GM19239 (cell line): ENCODE measurements at regions not wholly inside any gene's neighbourhood (a gene's known extent, or its start where the extent isn't known, plus 50 kb on each side); places are given as distances from the start of the nearest gene placed in this dataset.

ENCODE experiments used
- DNase-seq: peaks from one replicate; pipeline ENCODE4 v3.0.0; 2011; ENCODE audit warnings: low spot score; ENCODE audit not compliant: insufficient read length
- FAIRE-seq: peaks from 2 replicates; lab custom pipeline; 2011; peaks lifted over from hg19 to GRCh38; lab: Jason Lieb, UNC

DNA sequence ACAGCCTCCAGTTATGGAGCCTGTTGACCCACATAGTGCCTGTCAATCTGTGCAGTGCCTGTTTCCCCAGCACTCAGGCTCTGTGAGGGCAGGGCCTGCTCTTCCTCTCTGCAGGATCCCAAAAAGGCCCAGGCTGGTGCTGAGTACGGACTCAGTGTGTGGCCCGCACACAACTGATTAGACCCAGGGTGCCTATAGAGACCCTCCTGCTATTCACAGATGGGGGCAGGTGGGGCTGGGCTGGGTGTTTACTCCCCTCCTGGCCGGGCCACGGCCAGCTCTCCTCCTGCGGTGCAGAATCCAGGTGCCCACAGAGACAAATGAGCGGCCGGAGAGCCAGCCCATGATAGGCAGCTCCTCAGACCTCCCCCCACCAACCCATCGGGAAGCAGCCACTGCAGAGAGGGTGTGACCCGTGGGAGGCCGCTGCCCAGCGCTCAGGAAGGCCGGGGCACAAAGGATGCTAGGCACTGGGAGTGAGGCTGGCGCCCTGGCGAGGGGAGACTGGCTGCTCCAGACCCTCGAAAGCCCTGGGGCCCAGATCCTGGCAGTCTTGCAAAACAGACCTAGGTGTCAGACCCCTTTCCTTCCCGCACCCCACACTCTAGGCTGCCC lies 239.0 kb downstream of the CTTN start:
- DNase-seq (no peak), FAIRE-seq (no peak)

DNA sequence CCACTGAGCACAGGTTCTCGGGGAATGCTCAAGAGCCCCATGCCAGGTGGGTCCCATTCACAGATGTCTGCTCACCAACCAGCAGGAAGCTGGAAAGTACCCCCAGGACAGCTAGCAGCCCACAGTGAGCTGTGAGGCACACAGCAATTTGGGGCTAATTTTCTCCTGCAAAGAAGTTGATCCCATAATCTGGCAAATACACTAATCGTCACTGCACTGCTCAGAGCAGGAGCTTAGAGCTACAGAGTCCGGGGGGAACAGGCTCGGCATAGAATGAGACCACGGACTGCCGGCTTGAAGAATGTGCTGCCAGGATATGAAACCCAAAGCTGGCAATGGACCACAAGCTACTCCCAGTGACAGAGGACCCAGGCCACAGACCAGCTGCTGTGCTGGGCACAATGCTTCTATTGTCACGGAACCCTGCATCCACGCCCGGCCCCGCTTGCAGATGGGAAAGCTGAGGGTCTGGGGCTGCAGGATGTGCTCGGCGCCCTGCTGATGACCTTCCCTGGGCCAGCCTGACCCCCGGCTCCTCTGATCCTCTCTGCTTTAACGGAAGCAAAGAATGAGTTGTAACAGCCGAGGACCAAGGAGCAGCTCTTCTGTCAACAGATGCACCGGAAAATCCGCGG lies 239.7 kb downstream of the CTTN start:
- FAIRE-seq (no peak), DNase-seq (no peak)

DNA sequence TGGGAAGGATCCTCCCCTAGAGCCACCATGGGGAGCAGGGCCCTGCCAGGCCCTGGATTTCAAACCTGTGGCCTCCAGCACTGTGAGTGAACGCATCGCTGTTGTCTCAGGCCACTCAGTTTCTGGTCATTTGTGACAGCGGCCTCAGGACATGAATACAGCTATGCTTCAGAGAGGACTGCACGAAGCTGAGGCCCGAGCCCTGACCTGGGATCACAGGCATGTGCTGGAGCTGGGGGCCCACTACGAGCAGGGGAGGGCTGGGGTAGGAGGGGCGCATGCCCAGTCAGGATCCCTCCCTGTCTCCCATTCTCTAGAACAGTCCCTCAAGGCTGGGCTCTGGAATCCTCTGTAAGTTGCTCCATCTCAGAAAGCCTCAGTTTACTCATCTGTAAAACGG lies 242.1 kb downstream of the CTTN start:
- DNase-seq (no peak), FAIRE-seq (no peak)

DNA sequence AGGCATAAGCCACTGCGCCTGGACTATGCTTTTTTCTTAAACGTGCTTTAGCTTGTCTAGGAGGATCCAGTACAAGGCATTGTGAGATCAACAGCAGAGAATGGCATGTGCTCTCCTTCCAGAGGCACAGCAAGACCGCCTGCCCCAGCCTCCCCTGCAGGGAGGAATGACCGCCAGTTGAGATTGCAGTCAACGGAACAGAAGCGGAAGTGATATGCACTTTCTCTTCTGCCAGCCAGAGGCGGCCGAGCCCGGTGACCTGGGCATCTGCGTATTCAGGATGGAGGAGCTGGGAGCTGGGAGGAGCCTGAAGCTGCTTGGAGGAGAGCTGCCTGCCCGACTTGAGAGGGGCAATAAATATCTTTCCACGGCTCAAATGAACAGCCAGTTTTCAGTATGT lies 243.0 kb downstream of the CTTN start:
- no peak for DNase-seq
- no peak for FAIRE-seq

DNA sequence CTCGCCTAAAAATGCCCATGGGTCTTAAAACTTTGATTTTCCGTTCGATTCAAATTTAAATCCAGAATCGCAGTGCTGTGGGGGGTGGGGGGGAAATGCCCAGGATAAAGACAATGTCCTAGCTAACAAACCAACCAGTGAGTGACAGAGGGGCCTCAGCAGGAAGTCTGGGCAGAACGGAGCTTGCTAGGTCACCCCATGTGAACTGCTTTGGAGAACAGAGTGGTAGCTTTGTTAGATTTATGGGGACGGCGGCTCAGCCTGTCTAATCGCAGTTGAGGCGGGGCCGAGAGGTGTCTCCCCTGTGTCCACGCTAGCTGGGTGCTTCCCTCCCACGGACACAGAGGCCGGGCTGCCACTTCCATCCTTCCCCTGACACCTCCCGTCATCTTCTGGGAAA lies 243.9 kb downstream of the CTTN start:
- DNase-seq (no peak), FAIRE-seq (no peak)

DNA sequence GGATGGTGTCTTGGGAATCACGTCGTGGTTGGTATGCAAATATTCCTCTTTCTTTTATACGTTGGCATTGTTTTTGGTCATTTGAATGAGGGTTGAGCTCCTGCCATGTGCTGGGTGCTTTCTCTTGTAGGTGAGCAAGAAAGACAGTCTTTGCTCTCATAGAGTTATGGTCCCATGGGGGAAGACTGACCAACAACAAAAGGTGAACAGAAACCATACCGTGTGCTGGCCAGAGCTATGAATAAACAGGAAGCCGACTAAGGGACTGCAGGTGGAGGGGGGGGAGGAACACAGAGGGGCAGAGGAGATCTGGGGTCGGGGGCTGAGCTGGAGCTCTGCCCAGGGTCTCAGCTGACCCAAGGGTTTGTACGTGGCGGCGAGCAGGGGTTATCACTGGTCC lies 245.3 kb downstream of the CTTN start:
- DNase-seq (peak; percentile 31), FAIRE-seq (no peak)

DNA sequence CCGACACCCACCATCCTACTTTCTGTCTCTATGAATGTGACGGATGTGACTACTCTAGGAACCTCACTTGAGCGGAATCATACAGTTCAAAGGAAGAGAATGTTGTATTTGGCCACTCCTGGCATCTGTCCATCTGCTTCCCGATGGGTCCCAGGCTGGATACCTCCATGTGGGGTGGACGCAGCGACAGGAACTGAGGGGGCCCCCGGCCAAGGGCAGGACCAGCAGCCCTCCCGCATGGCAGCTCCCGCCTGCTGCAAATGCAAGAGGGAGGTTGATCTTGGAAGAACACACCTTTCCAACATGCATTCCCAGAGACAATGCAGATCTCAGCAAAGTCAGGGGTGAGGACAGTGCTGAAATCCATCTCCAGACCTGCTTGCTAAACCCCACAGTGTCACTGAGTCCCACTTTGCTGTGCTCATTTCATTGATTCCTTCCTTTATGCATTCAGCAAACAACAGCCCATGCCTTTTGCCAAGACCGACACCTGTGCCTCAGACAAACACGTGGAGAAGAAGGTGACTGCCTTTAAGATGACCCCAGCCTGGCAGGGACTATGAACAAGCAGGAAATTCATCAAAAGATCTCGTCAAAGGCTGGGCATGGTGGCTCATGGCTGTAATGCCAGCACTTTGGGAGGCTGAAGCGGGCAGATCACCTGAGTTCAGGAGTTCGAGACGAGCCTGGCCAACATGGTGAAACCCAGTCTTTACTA lies 246.2 kb downstream of the CTTN start:
- no peak for FAIRE-seq

DNA sequence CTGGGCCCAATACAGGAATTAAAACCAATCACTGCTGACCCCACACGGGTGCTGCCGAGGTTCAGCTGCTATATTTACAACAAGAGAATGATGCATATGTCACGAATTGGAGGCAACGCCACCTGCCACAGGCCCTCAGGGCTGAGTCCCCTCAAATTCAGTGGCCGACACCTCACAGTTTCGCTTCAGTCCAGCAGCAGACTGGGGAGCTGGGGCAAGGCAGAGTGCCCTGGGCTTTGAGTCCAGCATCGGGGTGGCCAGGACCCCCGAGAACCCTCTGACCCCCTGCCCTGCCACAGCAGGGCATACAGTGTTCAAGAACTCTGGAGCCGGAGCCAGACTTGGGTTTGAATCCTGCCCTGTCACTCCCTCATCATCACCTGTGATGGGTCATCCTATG lies 247.2 kb downstream of the CTTN start:
- no peak for DNase-seq
- FAIRE-seq, result no peak

More for the DNA sequence above, 246.2 kb downstream of the CTTN start:
- DNase-seq, result no peak

DNA sequence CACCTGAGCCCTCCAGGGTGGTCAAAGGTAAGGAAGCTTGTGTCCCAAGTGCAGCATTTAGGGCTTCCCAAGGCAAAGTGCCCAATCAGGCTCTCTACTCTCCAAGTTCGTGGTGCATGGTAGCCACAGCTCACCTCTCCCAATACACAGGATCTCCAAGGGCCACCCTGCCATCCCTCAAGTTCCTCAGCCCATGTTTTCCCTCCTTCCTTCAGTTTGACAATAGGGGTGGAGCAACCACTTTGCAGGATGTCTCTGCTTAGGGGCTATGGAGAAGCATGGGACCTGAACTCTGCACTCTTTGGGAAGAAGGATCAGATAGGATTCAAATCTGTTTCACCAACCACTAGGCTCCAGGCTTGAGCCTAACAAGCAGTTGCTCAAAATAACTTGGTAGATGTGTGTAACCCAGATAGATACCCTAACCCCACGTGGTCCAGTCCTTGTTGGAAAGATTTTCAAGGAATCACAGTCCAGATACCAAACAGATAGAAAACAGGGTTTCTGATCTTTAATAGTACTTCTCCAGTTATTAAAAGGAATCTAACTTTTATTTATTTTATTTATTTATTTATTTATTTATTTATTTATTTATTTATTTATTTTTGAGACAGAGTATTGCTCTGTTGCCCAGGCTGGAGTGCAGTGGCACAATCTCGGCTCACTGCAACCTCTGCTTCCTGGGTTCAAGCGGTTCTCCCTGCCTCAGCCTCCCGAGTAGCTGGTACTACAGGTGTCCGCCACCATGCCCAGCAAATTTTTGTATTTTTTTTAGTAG lies 248.1 kb downstream of the CTTN start:
- DNase-seq (no peak), FAIRE-seq (no peak)

DNA sequence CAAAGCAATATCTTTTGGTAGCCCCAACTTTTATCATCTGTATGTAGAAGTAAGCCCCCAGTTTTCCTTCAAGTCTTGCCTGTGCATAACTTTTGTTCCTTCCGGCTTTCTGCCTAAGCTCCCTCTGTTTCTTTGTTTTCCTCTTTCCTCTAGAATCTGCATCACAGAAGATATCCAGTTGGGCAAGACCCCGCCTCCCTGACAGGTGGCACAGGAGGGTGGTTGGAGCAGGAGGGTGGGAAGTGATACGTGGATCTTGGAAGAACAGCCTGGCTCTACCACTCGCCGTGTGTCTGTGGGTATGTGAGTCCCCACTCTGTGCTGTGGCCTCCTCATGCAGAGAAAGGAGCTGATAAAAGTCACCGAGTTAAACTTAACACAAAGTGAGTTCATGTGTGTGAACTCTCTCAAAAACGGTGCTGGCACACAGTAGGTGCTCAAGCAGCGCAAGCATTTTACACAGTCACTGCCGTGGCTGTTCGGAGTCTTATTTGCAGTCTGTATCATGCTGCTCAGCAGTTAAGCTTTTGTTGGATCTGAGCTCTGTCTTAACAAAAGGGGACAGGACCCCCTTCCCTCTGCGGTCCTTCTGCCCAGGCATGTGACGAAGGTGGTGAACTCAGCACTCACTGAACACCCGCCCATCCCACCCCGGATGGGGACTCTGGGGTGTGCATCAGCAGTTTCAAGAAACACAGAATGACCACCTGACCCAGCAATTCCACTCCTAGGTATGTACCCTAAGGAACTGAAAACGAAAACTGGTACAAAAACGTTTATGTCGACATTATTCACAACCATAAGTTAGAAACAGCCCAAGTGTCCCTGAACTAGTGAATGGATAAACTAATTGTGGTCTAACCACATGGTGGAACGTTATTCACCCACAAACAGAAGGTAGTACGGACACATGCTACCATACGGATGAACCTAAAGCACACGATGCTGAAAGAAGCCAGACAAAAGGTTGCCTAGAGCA lies 249.1 kb downstream of the CTTN start:
- no peak for DNase-seq
- no peak for FAIRE-seq

DNA sequence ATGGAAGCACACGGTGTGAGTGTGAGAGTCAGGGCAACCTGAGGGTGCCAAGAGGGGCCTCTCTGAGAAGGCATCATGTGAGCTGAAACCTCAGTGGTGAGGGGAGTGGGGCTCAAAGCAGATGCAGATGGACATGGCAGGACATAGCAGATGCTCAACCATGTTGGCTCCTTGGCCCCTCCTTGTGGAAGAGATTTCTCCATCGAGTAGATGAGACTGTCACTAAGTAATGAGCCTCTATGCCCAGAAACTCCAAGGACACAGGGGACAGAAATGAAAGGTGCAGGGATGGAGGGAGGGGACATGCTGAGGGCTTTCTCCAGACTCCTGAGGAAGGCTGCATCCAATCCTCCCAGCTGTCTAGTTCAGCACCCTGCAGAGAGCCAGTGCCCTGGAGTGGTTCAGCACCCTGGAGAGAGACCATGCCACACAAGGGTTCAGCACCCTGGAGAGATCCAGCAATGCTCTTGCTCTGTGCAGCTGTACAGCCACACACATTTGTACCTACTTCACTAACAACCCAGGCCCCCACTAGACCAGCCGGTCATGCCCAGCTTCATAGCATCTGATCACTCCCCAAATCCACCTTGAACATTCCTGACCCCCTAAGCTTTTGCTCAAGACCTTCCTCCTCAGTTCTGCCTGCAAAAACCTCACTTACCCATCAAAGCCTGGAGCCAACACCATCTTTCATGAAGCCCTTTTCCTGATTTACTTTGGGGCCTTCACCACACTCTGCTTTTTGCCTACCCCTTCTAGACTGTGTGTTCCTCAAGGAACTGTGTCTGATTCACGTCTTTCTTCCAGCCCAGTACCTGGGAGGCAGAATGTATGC lies 252.0 kb downstream of the CTTN start:
- FAIRE-seq, result no peak
- peak; percentile 55 for DNase-seq

DNA sequence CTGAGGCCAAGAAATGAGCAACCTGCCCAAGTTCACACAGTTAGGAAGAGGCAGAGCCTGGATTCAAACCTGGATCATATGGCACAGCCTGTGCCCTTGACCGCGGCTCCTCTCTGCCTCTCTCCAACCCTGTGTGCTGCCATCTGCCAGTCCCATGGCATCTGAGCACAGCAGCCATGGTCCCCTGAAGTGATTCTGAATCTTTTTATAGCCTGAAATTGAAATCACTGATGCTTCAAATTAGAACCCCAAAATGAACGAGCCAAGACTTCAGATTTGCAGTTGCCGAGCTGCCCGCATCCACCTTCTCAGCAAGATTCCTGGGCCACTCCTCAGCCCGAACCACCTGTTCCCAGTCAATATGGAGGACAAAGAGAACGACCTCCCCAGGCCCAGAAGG lies 252.7 kb downstream of the CTTN start:
- no peak for FAIRE-seq

DNA sequence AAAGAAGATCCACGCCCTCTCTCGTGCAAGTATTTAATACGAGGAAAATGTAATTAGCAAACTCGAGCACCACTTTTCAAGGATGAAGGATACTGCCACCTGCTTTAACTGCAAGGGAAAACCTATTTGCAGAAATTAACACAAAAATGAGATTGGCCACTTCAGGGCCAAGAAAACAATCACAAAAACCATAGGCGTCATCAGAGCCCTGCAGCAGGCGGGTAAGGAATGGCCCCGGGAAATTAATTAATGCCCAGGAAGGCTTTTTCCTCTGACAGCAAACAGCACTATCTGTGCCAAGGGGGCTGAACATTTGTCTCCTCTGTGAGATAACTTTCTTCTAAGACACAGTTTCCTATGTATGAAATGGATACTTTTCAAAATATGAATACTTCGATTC lies 255.7 kb downstream of the CTTN start:
- FAIRE-seq (no peak), DNase-seq (no peak)

More for the DNA sequence above, 252.7 kb downstream of the CTTN start:
- DNase-seq, result no peak

DNA sequence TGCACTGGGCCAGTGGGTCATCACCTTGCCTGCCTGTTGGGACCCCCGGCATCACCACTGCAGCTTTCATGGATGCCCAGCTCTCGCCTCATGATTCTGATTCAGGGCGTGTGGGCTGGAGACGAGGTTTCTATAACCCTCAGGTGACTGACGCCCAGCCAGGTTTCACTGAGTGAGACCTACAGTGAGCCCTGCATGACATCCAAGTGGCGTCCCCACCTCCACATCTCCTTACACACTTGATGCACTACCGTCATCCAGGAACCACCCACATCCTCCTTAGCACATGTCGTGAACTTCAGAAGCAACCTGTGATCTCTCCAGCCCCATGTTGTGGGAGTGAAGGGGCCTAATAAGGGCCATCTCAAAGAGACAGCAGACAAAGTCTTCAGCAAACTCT lies 257.5 kb downstream of the CTTN start:
- DNase-seq (no peak), FAIRE-seq (no peak)

DNA sequence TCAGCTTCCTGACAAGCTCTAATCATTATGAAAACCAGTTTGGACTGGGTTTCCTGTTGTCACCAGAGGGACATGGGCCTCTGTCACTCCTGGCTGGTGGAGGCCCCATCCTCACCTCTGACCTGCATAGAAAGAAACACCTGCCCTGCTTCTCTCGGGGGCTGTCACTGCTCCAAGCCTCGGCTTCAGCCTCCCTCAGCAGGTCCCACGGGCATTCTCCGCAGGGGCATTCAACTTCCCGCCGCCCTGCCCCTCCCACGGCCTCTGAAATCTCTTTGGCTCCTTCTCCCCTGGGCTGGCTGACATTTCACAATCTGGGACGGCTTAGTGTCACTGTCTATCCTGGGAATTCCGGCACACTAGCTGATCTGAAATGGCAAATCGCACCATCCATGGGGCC lies 257.9 kb downstream of the CTTN start:
- no peak for FAIRE-seq

DNA sequence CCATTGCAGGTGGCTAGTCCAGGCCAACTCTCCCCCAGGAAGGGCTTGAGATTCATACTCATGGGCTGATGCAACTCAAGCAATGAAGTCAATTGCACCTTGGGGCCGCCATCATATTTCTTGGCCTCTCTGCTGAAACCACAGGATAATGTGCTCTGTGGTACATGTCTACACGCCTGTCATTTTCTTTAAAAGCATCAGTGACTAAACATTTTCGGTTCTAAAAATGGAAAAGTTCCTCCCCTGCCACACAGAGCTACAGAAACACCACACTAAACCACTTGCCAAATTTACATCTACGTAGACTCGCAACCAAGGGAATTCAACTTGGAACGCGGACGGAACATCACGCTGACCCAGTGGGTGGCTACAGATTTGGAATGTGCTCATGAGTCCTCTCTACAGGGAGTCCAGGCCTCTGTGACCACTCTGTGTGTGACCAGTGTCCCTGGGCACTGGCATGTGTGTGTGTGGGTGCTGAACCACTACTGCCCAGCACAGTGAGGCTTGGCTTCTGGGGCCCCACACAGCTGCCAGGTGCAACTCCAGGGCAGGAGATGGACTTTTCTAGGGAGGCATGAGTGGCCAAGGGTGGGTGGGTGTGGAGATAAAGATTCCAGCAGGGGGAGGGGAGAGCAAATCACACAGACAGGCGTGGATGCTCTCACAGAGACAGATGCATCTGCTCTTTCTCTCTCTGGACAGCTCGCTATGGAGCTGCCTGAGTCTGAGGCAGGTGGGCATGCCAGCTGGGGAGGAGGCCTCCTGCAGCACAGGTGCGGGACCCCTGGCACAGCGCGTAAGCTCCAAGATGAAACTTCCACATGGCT lies 261.9 kb downstream of the CTTN start:
- FAIRE-seq, result no peak
- DNase-seq, result no peak

More for the DNA sequence above, 257.9 kb downstream of the CTTN start:
- no peak for DNase-seq

DNA sequence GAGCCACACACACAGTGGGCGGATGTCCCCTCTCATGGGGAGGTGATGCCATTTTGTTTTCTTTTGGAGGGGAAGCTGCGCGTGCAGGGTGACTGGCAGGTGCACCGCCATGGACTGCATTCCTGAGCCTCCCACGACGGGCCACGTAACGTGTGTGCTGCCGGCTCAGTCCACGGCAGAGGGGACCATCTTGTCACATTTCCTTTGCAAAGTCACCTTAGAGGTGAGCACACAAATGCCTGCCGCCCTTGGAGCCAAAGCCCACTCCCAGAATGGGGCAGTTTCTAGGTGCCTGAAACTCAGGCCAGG lies 262.5 kb downstream of the CTTN start:
- DNase-seq (no peak), FAIRE-seq (no peak)

DNA sequence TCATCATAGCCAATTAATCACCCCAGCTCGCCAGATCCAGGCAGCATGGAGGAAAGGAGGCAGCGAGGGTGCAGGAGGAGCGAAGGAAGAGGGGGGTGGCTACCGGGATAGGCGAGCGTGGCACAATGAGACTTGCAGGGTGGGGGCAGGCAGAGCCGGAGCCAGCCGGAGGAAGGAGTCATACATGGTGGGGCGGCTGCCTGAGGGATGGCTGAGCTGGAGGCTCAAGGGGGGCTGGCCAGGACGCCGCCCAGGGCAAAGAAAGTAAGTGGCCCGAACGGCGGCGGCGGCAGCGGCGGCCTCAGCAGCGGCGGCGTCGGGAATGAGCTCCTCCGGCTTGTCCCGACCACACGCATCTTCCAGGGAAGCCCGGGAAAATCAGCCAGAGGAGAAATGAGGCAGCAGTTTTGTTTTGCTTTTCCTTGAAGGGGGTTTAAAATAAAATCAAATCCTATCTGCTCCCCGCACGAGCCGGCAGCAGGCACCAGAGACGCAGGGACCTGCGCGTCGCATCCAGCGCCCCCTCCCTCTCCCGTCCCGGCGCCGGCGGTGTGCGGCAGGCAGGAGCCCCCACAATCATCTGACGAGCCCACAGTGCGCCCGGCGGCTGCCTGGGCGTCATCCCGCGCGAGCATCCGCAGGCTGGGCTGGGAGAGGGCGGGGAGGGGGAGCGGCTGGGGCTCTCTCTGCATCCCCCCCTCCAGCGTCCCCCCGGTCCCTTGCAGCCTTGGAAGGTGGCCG lies 263.6 kb downstream of the CTTN start:
- no peak for FAIRE-seq
- DNase-seq, result no peak
